SJSA1 (cell line): ENCODE measurements at regions not wholly inside any gene's neighbourhood (a gene's known extent, or its start where the extent isn't known, plus 50 kb on each side); places are given as distances from the start of the nearest gene placed in this dataset.

Source experiments
- DNase-seq, 2 experiments: peaks; one replicate each; pipeline ENCODE4 v3.0.0-alpha.2; 2015 to 2020; ENCODE audit warnings: low spot score in 2 of 2, low read depth in 1 of 2
- H3K27ac ChIP-seq: fragments of 250-450 bp; sonication (Bioruptor Pico); 2 replicates; pipeline ENCODE4 v1.5.1; 2020; ENCODE audit warnings: mild to moderate bottlenecking, moderate library complexity
- H3K27me3 ChIP-seq: fragments of 250-450 bp; sonication (Bioruptor Pico); replicated peaks from 2 replicates; pipeline ENCODE4 v1.5.1; 2020; ENCODE audit warnings: mild to moderate bottlenecking, moderate library complexity
- H3K36me3 ChIP-seq: fragments of 250-450 bp; sonication (Bioruptor Pico); 2 replicates; pipeline ENCODE4 v1.5.1; 2020; ENCODE audit warnings: mild to moderate bottlenecking
- H3K4me1 ChIP-seq: fragments of 250-450 bp; sonication (Bioruptor Pico); replicated peaks from 2 replicates; pipeline ENCODE4 v1.6.1; 2021; ENCODE audit warnings: mild to moderate bottlenecking
- H3K4me3 ChIP-seq: fragments of 250-450 bp; sonication (Bioruptor Pico); 2 replicates; pipeline ENCODE4 v1.5.1; 2020; ENCODE audit warnings: mild to moderate bottlenecking
- H3K9me3 ChIP-seq: fragments of 250-450 bp; sonication (Bioruptor Pico); replicated peaks from 2 replicates; pipeline ENCODE4 v1.5.1; 2020; ENCODE audit warnings: mild to moderate bottlenecking

GRCh38 chr9:23447944-23448343 is 378.1 kb downstream of the ELAVL2 start:
- DNase-seq, result no peak
- no peaks in the 10 kb centered on the region for H3K27me3 ChIP-seq
- no peak overlapping the region for H3K27ac ChIP-seq
- H3K9me3 ChIP-seq, result no peaks in the 10 kb centered on the region
- H3K4me3 ChIP-seq, result no peak overlapping the region
- H3K36me3 ChIP-seq, result no peaks in the 10 kb centered on the region
- no peaks in the 10 kb centered on the region for H3K4me1 ChIP-seq

GRCh38 chr9:23451802-23452418 is 374.1 kb downstream of the ELAVL2 start:
- Histone ChIP-seq H3K9me3 (no peaks in the 10 kb centered on the region), H3K36me3 (no peaks in the 10 kb centered on the region), H3K4me3 (no peak overlapping the region), H3K4me1 (no peaks in the 10 kb centered on the region), H3K27ac (no peak overlapping the region), H3K27me3 (no peaks in the 10 kb centered on the region)
- no peak for DNase-seq

GRCh38 chr9:23464275-23464674 is 361.8 kb downstream of the ELAVL2 start:
- Histone ChIP-seq H3K36me3 (no peaks in the 10 kb centered on the region), H3K4me3 (no peak overlapping the region), H3K9me3 (no peaks in the 10 kb centered on the region), H3K27me3 (no peaks in the 10 kb centered on the region), H3K4me1 (no peaks in the 10 kb centered on the region), H3K27ac (no peak overlapping the region)
- DNase-seq, result no peak

- Histone ChIP-seq H3K36me3 (no peaks in the 10 kb centered on the region), H3K27ac (no peak overlapping the region), H3K9me3 (no peaks in the 10 kb centered on the region)
Measured at GRCh38 chr9:23467276-23467675, 358.8 kb downstream of the ELAVL2 start.

GRCh38 chr9:23477908-23478307 is 348.1 kb downstream of the ELAVL2 start:
- H3K27ac ChIP-seq, result no peak overlapping the region
- DNase-seq, result no peak
- no peaks in the 10 kb centered on the region for H3K9me3 ChIP-seq
- no peaks in the 10 kb centered on the region for H3K36me3 ChIP-seq
- no peak overlapping the region for H3K4me3 ChIP-seq
- no peaks in the 10 kb centered on the region for H3K27me3 ChIP-seq
- no peaks in the 10 kb centered on the region for H3K4me1 ChIP-seq

More at GRCh38 chr9:23467276-23467675, 358.8 kb downstream of the ELAVL2 start:
- no peak for DNase-seq
- Histone ChIP-seq H3K27me3 (no peaks in the 10 kb centered on the region), H3K4me3 (no peak overlapping the region), H3K4me1 (no peaks in the 10 kb centered on the region)

- H3K36me3 ChIP-seq, result no peaks in the 10 kb centered on the region
- no peaks in the 10 kb centered on the region for H3K27me3 ChIP-seq
- H3K4me1 ChIP-seq, result no peaks in the 10 kb centered on the region
- H3K9me3 ChIP-seq, result no peaks in the 10 kb centered on the region
- H3K27ac ChIP-seq, result no peak overlapping the region
- H3K4me3 ChIP-seq, result no peak overlapping the region
- no peak for DNase-seq
Measured at GRCh38 chr9:23483566-23483965, 342.5 kb downstream of the ELAVL2 start.

GRCh38 chr9:23492126-23493002 is 333.7 kb downstream of the ELAVL2 start:
- no peak for DNase-seq
- H3K4me3 ChIP-seq, result no peak overlapping the region
- no peaks in the 10 kb centered on the region for H3K9me3 ChIP-seq
- no peaks in the 10 kb centered on the region for H3K27me3 ChIP-seq
- no peaks in the 10 kb centered on the region for H3K4me1 ChIP-seq
- H3K36me3 ChIP-seq, result no peaks in the 10 kb centered on the region
- no peak overlapping the region for H3K27ac ChIP-seq

DNA sequence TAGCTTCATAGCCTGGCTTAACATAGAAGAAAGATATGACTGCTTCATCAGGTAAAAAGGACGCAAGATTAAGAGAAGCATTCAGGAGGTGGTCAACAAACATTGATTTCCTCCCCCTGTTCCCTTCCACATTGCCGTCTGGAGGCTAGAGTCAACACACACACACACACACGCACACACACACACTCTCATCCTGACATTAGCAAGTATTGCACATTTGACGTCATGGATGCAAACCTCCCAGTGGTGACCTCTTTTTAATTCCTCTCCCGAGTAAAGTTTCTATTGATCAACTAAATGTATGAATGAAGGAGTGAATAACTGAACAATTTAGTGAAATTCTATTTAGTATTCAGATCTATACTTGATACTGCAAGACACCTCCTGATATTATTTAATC is 332.8 kb downstream of the ELAVL2 start:
- H3K4me1 ChIP-seq, result no peaks in the 10 kb centered on the region
- H3K27ac ChIP-seq, result no peak overlapping the region
- no peaks in the 10 kb centered on the region for H3K9me3 ChIP-seq
- DNase-seq, result no peak
- no peaks in the 10 kb centered on the region for H3K27me3 ChIP-seq
- H3K36me3 ChIP-seq, result no peaks in the 10 kb centered on the region
- no peak overlapping the region for H3K4me3 ChIP-seq

- H3K27ac ChIP-seq, result no peak overlapping the region
- DNase-seq, result no peak
- H3K4me3 ChIP-seq, result no peak overlapping the region
- H3K9me3 ChIP-seq, result no peaks in the 10 kb centered on the region
- H3K27me3 ChIP-seq, result no peaks in the 10 kb centered on the region
- H3K4me1 ChIP-seq, result no peaks in the 10 kb centered on the region
- H3K36me3 ChIP-seq, result no peaks in the 10 kb centered on the region
Measured at GRCh38 chr9:23496489-23497136, 329.4 kb downstream of the ELAVL2 start.

GRCh38 chr9:23497137-23497504 is 328.9 kb downstream of the ELAVL2 start:
- Histone ChIP-seq H3K27ac (no peak overlapping the region), H3K9me3 (no peaks in the 10 kb centered on the region), H3K4me1 (no peaks in the 10 kb centered on the region), H3K4me3 (no peak overlapping the region), H3K36me3 (no peaks in the 10 kb centered on the region), H3K27me3 (no peaks in the 10 kb centered on the region)
- DNase-seq, result no peak

GRCh38 chr9:23502004-23502403 is 324.0 kb downstream of the ELAVL2 start:
- Histone ChIP-seq H3K27me3 (no peaks in the 10 kb centered on the region), H3K4me1 (no peaks in the 10 kb centered on the region), H3K4me3 (no peak overlapping the region), H3K9me3 (no peaks in the 10 kb centered on the region), H3K27ac (no peak overlapping the region), H3K36me3 (no peaks in the 10 kb centered on the region)
- DNase-seq, result no peak

DNA sequence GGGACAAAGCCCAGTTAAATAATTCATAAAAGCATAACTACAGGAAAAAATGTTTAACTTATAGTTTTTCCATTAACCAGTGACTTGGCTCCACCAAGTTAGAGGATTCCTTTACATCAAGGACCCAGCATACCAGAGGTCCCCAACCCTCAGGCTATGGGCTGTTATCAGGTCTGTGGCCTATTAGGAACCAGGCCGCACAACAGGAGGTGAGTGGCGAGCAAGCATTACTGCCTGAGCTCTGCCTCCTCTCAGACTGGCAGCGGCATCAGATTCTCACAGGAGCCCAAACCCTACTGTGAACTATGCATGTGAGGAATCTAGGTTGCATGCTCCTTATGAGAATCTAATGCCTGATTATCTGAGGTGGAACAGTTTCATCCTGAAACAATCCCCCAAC is 303.1 kb downstream of the ELAVL2 start:
- no peak overlapping the region for H3K27ac ChIP-seq
- no peak overlapping the region for H3K4me3 ChIP-seq
- no peaks in the 10 kb centered on the region for H3K9me3 ChIP-seq
- DNase-seq, result no peak
- no peaks in the 10 kb centered on the region for H3K36me3 ChIP-seq
- no peaks in the 10 kb centered on the region for H3K27me3 ChIP-seq
- H3K4me1 ChIP-seq, result no peaks in the 10 kb centered on the region

DNA sequence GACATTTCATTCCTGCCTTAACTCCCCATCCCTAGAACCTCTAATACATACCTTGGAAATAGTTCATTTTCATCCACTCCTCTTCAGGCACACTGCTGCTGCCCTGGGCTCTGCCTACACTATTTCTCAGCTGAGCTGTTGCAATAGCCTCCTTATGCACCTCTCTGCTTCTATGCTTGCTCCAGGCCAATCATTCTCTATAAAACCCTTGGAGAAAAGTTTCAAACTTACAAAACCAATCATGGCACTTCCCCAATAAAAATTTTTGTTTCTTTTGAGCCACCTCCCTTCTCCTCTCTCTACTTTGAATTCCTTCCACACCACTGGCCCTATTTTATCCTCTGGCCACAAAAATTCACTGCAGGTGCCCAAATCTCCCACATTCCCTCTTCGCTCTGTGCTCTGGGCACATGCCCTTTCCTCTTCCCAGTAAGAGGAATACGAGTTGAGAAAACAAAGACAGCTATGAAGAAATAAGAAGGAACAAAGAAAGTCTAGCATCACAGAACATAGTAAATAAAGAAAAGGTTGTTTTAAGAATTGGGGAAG is 301.4 kb downstream of the ELAVL2 start:
- DNase-seq, result no peak
- no peak overlapping the region for H3K4me3 ChIP-seq
- H3K27me3 ChIP-seq, result no peaks in the 10 kb centered on the region
- no peaks in the 10 kb centered on the region for H3K9me3 ChIP-seq
- H3K4me1 ChIP-seq, result no peaks in the 10 kb centered on the region
- H3K27ac ChIP-seq, result no peak overlapping the region
- no peaks in the 10 kb centered on the region for H3K36me3 ChIP-seq

- Histone ChIP-seq H3K9me3 (no peaks in the 10 kb centered on the region), H3K36me3 (no peaks in the 10 kb centered on the region), H3K4me1 (no peaks in the 10 kb centered on the region), H3K27me3 (no peaks in the 10 kb centered on the region), H3K27ac (no peak overlapping the region), H3K4me3 (no peak overlapping the region)
- no peak for DNase-seq
Measured at GRCh38 chr9:23526806-23527205, 299.2 kb downstream of the ELAVL2 start.
